Neuronal stem cell (in vitro differentiated cells): ENCODE measurements at regions not wholly inside any gene's neighbourhood (a gene's known extent, or its start where the extent isn't known, plus 50 kb on each side); places are given as distances from the start of the nearest gene placed in this dataset.
"Not testable (repeated sequence)": the region's sequence is repeated elsewhere in the genome, so short reads cannot be mapped to it uniquely, and the experiment has no call there.

Experiments used
- DNase-seq: peaks from one replicate; pipeline ENCODE4 v3.0.0-alpha.2; 2013; ENCODE audit warnings: low spot score
- H2AFZ ChIP-seq: one replicate; pipeline ENCODE4 v1.6.1; 2013; ENCODE audit warnings: mild to moderate bottlenecking, low read length, inconsistent platforms
- H2AK5ac ChIP-seq: 2 replicates; pipeline ENCODE4 v1.6.1; 2013; ENCODE audit warnings: low read depth, mild to moderate bottlenecking, inconsistent platforms, low read length, moderate library complexity, mixed read lengths
- H2BK120ac ChIP-seq: 2 replicates; pipeline ENCODE4 v1.6.1; 2013; ENCODE audit warnings: low read depth, mild to moderate bottlenecking, inconsistent platforms, low read length, moderate library complexity, mixed read lengths
- H2BK12ac ChIP-seq: one replicate; pipeline ENCODE4 v1.6.1; 2013; ENCODE audit warnings: low read length, inconsistent platforms
- H2BK15ac ChIP-seq: 2 replicates; pipeline ENCODE4 v1.6.1; 2013; ENCODE audit warnings: mild to moderate bottlenecking, low read length, inconsistent platforms, mixed read lengths
- H2BK5ac ChIP-seq: one replicate; pipeline ENCODE4 v1.6.1; 2013; ENCODE audit warnings: inconsistent platforms, mild to moderate bottlenecking, low read length, moderate library complexity
- H3K14ac ChIP-seq: one replicate; pipeline ENCODE4 v1.6.1; 2013; ENCODE audit warnings: low read length, inconsistent platforms
- H3K18ac ChIP-seq: 2 replicates; pipeline ENCODE4 v1.6.1; 2013; ENCODE audit warnings: low read length, inconsistent platforms
- H3K23ac ChIP-seq: 2 replicates; pipeline ENCODE4 v1.6.1; 2013; ENCODE audit warnings: low read depth, mild to moderate bottlenecking, mixed read lengths, low read length, inconsistent platforms; ENCODE audit not compliant: poor library complexity
- H3K27ac ChIP-seq: replicated peaks from 3 replicates; pipeline ENCODE4 v1.5.1; 2013; ENCODE audit warnings: low read length, inconsistent platforms
- H3K27me3 ChIP-seq, 3 experiments: 2 replicates each; pipeline ENCODE4 v1.6.1; 2013; ENCODE audit warnings: low read length in 3 of 3, mild to moderate bottlenecking in 2 of 3, inconsistent platforms in 1 of 3, low read depth in 1 of 3, mixed read lengths in 1 of 3, moderate library complexity in 1 of 3; ENCODE audit not compliant: control insufficient read depth in 3 of 3, insufficient read depth in 3 of 3
- H3K36me3 ChIP-seq, 2 donors: replicated peaks in 1 of 2; 2 replicates each; pipeline ENCODE4 v1.6.1; 2013; ENCODE audit warnings: low read length in 2 of 2; ENCODE audit not compliant: control insufficient read depth in 2 of 2, insufficient read depth in 2 of 2
- H3K4ac ChIP-seq: 2 replicates; pipeline ENCODE4 v1.6.1; 2013; ENCODE audit warnings: inconsistent platforms, mild to moderate bottlenecking, low read length, moderate library complexity
- H3K4me1 ChIP-seq, 2 donors: 1 replicate in 1 of 2; 2 replicates in 1 of 2; pipeline ENCODE4 v1.6.1; 2013; ENCODE audit warnings: low read length in 2 of 2, low read depth in 1 of 2; ENCODE audit not compliant: control insufficient read depth in 2 of 2, insufficient read depth in 1 of 2
- H3K4me2 ChIP-seq: one replicate; pipeline ENCODE4 v1.6.1; 2013; ENCODE audit warnings: mild to moderate bottlenecking, low read length, inconsistent platforms; ENCODE audit not compliant: insufficient read depth, poor library complexity, severe bottlenecking
- H3K4me3 ChIP-seq, 2 donors: 2 replicates each; pipeline ENCODE4 v1.5.1; 2013; ENCODE audit warnings: low read length in 2 of 2, mild to moderate bottlenecking in 2 of 2, inconsistent platforms in 1 of 2, moderate library complexity in 1 of 2
- H3K79me1 ChIP-seq: one replicate; pipeline ENCODE4 v1.6.1; 2013; ENCODE audit warnings: low read depth, mild to moderate bottlenecking, inconsistent platforms, low read length, moderate library complexity
- H3K9ac ChIP-seq: one replicate; pipeline ENCODE4 v1.6.1; 2013; ENCODE audit warnings: mild to moderate bottlenecking, low read depth, low read length, inconsistent platforms; ENCODE audit not compliant: poor library complexity
- H3K9me3 ChIP-seq, 2 donors: replicated peaks in 1 of 2; 2 replicates each; pipeline versions ENCODE3 to v1.6.1; 2013; ENCODE audit warnings: low read length in 2 of 2, mild to moderate bottlenecking in 2 of 2, inconsistent platforms in 1 of 2, low read depth in 1 of 2, mixed read lengths in 1 of 2, moderate library complexity in 1 of 2; ENCODE audit not compliant: control insufficient read depth in 2 of 2, insufficient read depth in 1 of 2
- H4K8ac ChIP-seq: one replicate; pipeline ENCODE4 v1.6.1; 2013; ENCODE audit warnings: low read depth, mild to moderate bottlenecking, inconsistent platforms, low read length, moderate library complexity
- H4K91ac ChIP-seq: one replicate; pipeline ENCODE4 v1.6.1; 2013; ENCODE audit warnings: low read length, low read depth, mild to moderate bottlenecking, inconsistent platforms; ENCODE audit not compliant: poor library complexity
- WGBS, 2 donors: extraction: QIAGEN DNeasy Blood & Tissue Kit; methylation state at CpG; one replicate each; pipeline ENCODE4 v1.1.7; 2013; ENCODE audit warnings: missing lambda C conversion rate in 2 of 2, mixed read lengths in 1 of 2; ENCODE audit not compliant: insufficient read length in 2 of 2, insufficient replicate concordance in 1 of 2; ENCODE audit errors: extremely low coverage in 2 of 2; 5-methylcytosine and 5-hydroxymethylcytosine counted together

DNA sequence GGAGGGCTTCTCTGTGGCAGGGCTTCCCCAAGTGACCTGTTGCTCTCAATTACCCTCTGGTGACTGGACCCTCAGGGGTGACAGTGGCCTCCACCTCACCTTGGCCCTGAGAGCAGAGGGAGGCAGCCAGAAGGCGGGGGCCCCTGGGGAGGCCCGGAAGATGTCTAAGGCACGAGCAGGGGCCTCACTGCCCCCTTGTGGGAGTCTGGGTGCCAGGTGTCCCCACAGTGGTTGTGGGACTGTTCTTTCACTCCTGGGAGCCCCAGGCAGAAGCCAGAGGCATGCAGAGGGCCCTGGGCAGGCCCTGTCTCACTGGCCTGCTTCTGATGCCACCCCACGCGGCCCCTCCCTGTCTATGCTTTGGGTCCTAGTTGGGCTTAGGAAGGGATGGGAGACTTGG, 59.3 kb downstream of the TMEM121 start:
- not testable (repeated sequence) for H3K4ac ChIP-seq, H3K79me1 ChIP-seq, H2BK15ac ChIP-seq, H3K9ac ChIP-seq, H3K27ac ChIP-seq, H3K4me3 ChIP-seq, H2AK5ac ChIP-seq, H2AFZ ChIP-seq, H4K8ac ChIP-seq, H2BK120ac ChIP-seq, H3K36me3 ChIP-seq, H3K14ac ChIP-seq, H4K91ac ChIP-seq, H3K4me2 ChIP-seq, H3K23ac ChIP-seq, H3K4me1 ChIP-seq, DNase-seq, H2BK12ac ChIP-seq, H2BK5ac ChIP-seq, H3K18ac ChIP-seq, H3K27me3 ChIP-seq
- H3K9me3 ChIP-seq, result peaks cover 4 to 15% of the 10 kb centered on the region in 2 donors
- no CpG with 5 or more reads among the region's 5 CpGs for WGBS, 2 donors

DNA sequence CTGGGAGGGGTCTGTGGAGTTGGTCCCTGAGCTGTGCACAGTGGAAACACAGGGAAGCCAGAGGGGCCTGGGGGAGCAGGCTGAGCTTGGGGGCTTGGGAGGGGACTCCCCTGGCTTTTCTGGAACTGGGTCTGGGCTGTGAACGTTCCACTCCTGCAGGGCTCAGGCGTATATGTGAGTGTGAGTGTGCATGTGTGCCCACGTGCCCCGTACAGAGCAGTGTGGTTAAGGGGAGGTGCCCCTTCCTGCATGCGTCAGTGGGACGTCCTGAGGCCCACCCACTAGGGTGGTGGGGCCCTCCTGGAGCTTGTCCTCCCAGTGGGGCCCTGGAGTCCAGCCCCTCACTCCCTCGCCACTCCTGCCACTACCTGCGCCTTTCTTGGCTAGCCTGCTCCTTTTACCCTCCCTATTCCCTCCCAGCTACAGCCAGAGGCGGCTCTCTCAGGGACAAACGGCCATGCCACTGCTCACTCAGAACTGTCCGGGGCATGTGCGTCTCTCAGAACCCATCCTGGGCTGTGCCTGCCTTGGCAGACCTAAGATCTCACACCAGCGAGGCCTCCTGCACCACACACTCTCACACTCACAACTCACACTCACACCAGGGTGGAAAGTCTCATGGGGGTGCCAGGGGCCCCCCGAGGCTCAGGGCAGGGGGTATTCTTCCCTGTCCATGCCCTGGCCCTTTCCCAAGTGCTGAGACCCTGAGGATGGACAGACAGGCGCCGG, 59.9 kb downstream of the TMEM121 start:
- no CpG with 5 or more reads among the region's 16 CpGs for whole genome bisulfite sequencing, 2 donors

DNA sequence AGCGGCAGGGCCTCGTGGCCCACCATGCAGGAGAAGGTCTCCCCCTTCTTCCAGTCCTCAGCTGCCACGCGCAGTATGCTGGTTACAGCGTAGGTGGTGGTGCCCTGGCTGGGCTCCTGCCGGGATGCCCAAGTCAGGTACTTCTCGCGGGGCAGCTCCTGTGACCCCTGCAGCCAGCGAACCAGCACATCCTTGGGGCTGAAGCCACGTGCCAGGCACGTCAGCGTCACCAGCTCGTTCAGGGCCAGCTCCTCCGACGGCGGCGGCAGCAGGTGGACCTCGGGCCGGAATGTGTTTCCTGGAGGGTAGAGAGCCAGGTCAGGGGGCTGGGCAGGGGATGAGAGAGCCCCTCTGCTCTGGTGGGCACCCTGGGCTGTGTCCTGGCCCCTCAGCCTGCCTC, 60.7 kb downstream of the TMEM121 start:
- not testable (repeated sequence) for H3K4ac ChIP-seq, H3K23ac ChIP-seq, H2AFZ ChIP-seq, H2BK5ac ChIP-seq, H3K27me3 ChIP-seq, H3K27ac ChIP-seq, DNase-seq, H3K14ac ChIP-seq, H4K91ac ChIP-seq, H3K4me1 ChIP-seq, H4K8ac ChIP-seq, H2BK12ac ChIP-seq, H3K18ac ChIP-seq, H2BK15ac ChIP-seq, H3K4me3 ChIP-seq, H3K79me1 ChIP-seq, H2BK120ac ChIP-seq, H2AK5ac ChIP-seq, H3K9ac ChIP-seq, H3K4me2 ChIP-seq, H3K36me3 ChIP-seq
- peaks cover 4 to 13% of the 10 kb centered on the region in 2 donors for H3K9me3 ChIP-seq
- WGBS, 2 donors, result no CpG with 5 or more reads among the region's 19 CpGs

More for the DNA sequence above, 59.9 kb downstream of the TMEM121 start:
- H3K27me3 ChIP-seq, H2BK5ac ChIP-seq, H3K4me2 ChIP-seq, H4K91ac ChIP-seq, H3K4me1 ChIP-seq, H2BK15ac ChIP-seq, H3K4me3 ChIP-seq, H2AK5ac ChIP-seq, H3K18ac ChIP-seq, H3K36me3 ChIP-seq, H3K79me1 ChIP-seq, H3K9ac ChIP-seq, H2BK12ac ChIP-seq, H4K8ac ChIP-seq, H3K23ac ChIP-seq, H3K27ac ChIP-seq, H3K14ac ChIP-seq, DNase-seq, H3K4ac ChIP-seq, H2AFZ ChIP-seq, H2BK120ac ChIP-seq: not testable (repeated sequence)
- H3K9me3 ChIP-seq, result peaks cover 4 to 16% of the 10 kb centered on the region in 2 donors

DNA sequence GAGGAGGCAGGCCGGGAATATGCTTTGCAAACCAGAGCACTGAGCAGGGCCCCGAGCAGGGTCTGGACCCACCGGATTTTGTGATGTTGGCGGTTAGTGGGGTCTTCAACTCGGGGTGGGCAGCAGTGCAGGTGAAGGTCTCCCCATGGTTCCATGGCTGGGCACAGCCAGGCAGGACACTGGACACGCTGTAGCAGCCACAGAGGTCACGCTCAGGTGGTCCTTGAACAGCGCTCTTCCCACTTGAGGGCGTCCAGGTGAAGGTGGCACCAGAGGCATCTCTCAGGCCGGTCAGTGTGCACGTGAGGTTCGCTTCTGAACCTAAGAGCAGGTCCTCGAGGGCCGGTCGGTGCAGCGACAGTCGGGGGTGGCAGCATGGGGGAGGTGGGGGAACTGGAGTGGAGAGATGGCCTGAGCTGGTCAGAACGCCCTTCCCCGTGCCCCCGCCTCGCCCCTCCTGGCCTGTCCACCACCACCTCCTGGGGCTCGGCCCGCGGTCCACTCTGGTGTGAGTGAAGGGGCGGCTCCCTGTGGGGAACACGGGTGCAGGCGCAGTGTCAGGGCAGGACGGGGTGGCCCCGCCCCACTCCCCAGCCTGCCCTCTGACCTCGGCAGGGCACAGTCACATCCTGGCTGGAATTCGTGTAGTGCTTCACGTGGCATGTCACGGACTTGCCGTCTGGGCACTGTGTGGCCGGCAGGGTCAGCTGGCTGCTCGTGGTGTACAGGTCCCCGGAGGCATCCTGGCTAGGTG, 61.3 kb downstream of the TMEM121 start:
- not testable (repeated sequence) for H2AK5ac ChIP-seq, H3K79me1 ChIP-seq, H2BK120ac ChIP-seq, H4K91ac ChIP-seq, H3K14ac ChIP-seq, H3K4ac ChIP-seq, H2BK12ac ChIP-seq, DNase-seq, H3K18ac ChIP-seq, H3K23ac ChIP-seq, H3K4me3 ChIP-seq, H3K27ac ChIP-seq, H2BK5ac ChIP-seq, H3K9ac ChIP-seq, H2BK15ac ChIP-seq, H3K36me3 ChIP-seq, H3K4me2 ChIP-seq, H3K4me1 ChIP-seq, H3K27me3 ChIP-seq, H4K8ac ChIP-seq, H2AFZ ChIP-seq
- peaks cover 2 to 10% of the 10 kb centered on the region in 2 donors for H3K9me3 ChIP-seq
- no CpG with 5 or more reads among the region's 37 CpGs for WGBS, 2 donors
